Liver (tissue), 8 donors: ENCODE measurements at regions not wholly inside any gene's neighbourhood (a gene's known extent, or its start where the extent isn't known, plus 50 kb on each side); places are given as distances from the start of the nearest gene placed in this dataset.

Experiments
- DNase-seq: peaks from one replicate; pipeline ENCODE4 v3.0.0-alpha.2; 2017; ENCODE audit warnings: low spot score
- H3K27ac ChIP-seq, 2 donors: one replicate each; pipeline ENCODE4 v1.7.0; 2013; ENCODE audit warnings: inconsistent platforms in 2 of 2, low read length in 2 of 2, control low read depth in 1 of 2, low read depth in 1 of 2, mild to moderate bottlenecking in 1 of 2
- H3K27me3 ChIP-seq, 4 donors: one replicate each; pipeline versions ENCODE4 v1.6.1 to v1.7.0; 2013; ENCODE audit warnings: low read length in 3 of 4, inconsistent platforms in 1 of 4, mild to moderate bottlenecking in 1 of 4, moderate library complexity in 1 of 4; ENCODE audit not compliant: control insufficient read depth in 4 of 4, insufficient read depth in 4 of 4
- H3K36me3 ChIP-seq, 4 donors: one replicate each; pipeline versions ENCODE4 v1.6.1 to v1.7.0; 2013; ENCODE audit warnings: low read length in 3 of 4, mild to moderate bottlenecking in 3 of 4, low read depth in 1 of 4, moderate library complexity in 1 of 4; ENCODE audit not compliant: control insufficient read depth in 4 of 4, insufficient read depth in 3 of 4
- H3K4me1 ChIP-seq, 4 donors: one replicate each; pipeline versions ENCODE4 v1.6.1 to v1.7.0; 2013; ENCODE audit warnings: low read length in 3 of 4, mild to moderate bottlenecking in 3 of 4, moderate library complexity in 1 of 4; ENCODE audit not compliant: control insufficient read depth in 4 of 4, insufficient read depth in 4 of 4
- H3K4me3 ChIP-seq, 3 donors: one replicate each; pipeline versions ENCODE4 v1.6.1 to v1.7.0; 2013; ENCODE audit warnings: low read length in 3 of 3, control low read depth in 1 of 3, low read depth in 1 of 3, mild to moderate bottlenecking in 1 of 3
- H3K9ac ChIP-seq, 2 donors: one replicate each; pipeline ENCODE4 v1.7.0; 2013; ENCODE audit warnings: low read length in 2 of 2, mild to moderate bottlenecking in 2 of 2, moderate library complexity in 2 of 2, control low read depth in 1 of 2, low read depth in 1 of 2
- H3K9me3 ChIP-seq, 4 donors: one replicate each; pipeline versions ENCODE4 v1.6.1 to v1.7.0; 2013; ENCODE audit warnings: low read length in 3 of 4; ENCODE audit not compliant: control insufficient read depth in 4 of 4
- ATF3 ChIP-seq: IDR thresholded peaks from 2 replicates; pipeline ENCODE4 v1.6.1; 2016; ENCODE audit warnings: antibody characterized with exemption
- CTCF ChIP-seq: fragments of 150-350 bp; IDR thresholded peaks from 2 replicates; pipeline ENCODE4 v1.5.1; 2017; ENCODE audit warnings: improper control_type of control experiment, low read depth, low read length; ENCODE audit not compliant: missing input control
- EGR1 ChIP-seq, 2 donors: IDR thresholded peaks; 2 replicates each; pipeline ENCODE4 v1.6.1; 2016 to 2018; ENCODE audit warnings: antibody characterized with exemption in 2 of 2, low read depth in 2 of 2
- FOXA1 ChIP-seq: IDR thresholded peaks from 2 replicates; pipeline ENCODE4 v1.6.1; 2016; ENCODE audit warnings: antibody characterized with exemption
- FOXA2 ChIP-seq: IDR thresholded peaks from 2 replicates; pipeline ENCODE4 v1.6.1; 2016; ENCODE audit warnings: antibody characterized with exemption
- GABPA ChIP-seq, 2 donors: IDR thresholded peaks in 1 of 2; conservative IDR thresholded peaks in 1 of 2; 2 replicates each; pipeline ENCODE4 v1.6.1; 2016; ENCODE audit warnings: antibody characterized with exemption in 2 of 2, mild to moderate bottlenecking in 1 of 2, moderate library complexity in 1 of 2
- HNF4A ChIP-seq, 2 donors: conservative IDR thresholded peaks; 2 replicates each; pipeline ENCODE4 v1.6.1; 2016; ENCODE audit warnings: antibody characterized with exemption in 2 of 2, mild to moderate bottlenecking in 2 of 2
- HNF4G ChIP-seq: IDR thresholded peaks from 2 replicates; pipeline ENCODE4 v1.6.1; 2016; ENCODE audit warnings: antibody characterized with exemption
- JUND ChIP-seq, 2 donors: IDR thresholded peaks; 2 replicates each; pipeline ENCODE4 v1.6.1; 2016; ENCODE audit warnings: antibody characterized with exemption in 2 of 2
- MAX ChIP-seq: IDR thresholded peaks from 2 replicates; pipeline ENCODE4 v1.6.1; 2016; ENCODE audit warnings: antibody characterized with exemption
- NR2F2 ChIP-seq: IDR thresholded peaks from 2 replicates; pipeline ENCODE4 v1.6.1; 2016; ENCODE audit warnings: antibody characterized with exemption
- RAD21 ChIP-seq, 2 donors: IDR thresholded peaks; 2 replicates each; pipeline ENCODE4 v1.6.1; 2016; ENCODE audit warnings: antibody characterized with exemption in 2 of 2, mild to moderate bottlenecking in 2 of 2
- REST ChIP-seq: IDR thresholded peaks from 2 replicates; pipeline ENCODE4 v1.6.1; 2016; ENCODE audit warnings: antibody characterized with exemption, mild to moderate bottlenecking
- RXRA ChIP-seq, 2 donors: IDR thresholded peaks; 2 replicates each; pipeline ENCODE4 v1.6.1; 2017 to 2018; ENCODE audit warnings: antibody characterized with exemption in 2 of 2, mild to moderate bottlenecking in 1 of 2
- SP1 ChIP-seq: IDR thresholded peaks from 2 replicates; pipeline ENCODE4 v1.6.1; 2018; ENCODE audit warnings: antibody characterized with exemption, mild to moderate bottlenecking
- TAF1 ChIP-seq: conservative IDR thresholded peaks from 2 replicates; pipeline ENCODE4 v1.6.1; 2016; ENCODE audit warnings: antibody characterized with exemption, mild to moderate bottlenecking
- YY1 ChIP-seq: IDR thresholded peaks from 2 replicates; pipeline ENCODE4 v1.6.1; 2016; ENCODE audit warnings: antibody characterized with exemption, mild to moderate bottlenecking
- WGBS: extraction: QIAGEN DNeasy Blood & Tissue Kit; methylation state at CpG from one replicate; pipeline ENCODE4 v1.1.7; 2013; 5-methylcytosine and 5-hydroxymethylcytosine counted together
- TF ChIP-seq, protein P1 (sequence below): IDR thresholded peaks from 2 replicates; pipeline ENCODE4 v1.6.1; 2016; ENCODE audit warnings: antibody characterized with exemption
- donor health status: healthy.
- donor health status: healthy.
- donor health status: healthy.
- donor health status: healthy.
- donor health status: healthy.

- Histone ChIP-seq H3K9ac (no peak overlapping the region), H3K4me3 (no peak overlapping the region), H3K36me3 (no peaks in the 10 kb centered on the region), H3K4me1 (peaks cover 0 to 3% (median under 1%) of the 10 kb centered on the region in 4 donors), H3K9me3 (no peaks in the 10 kb centered on the region), H3K27ac (no peak overlapping the region), H3K27me3 (no peaks in the 10 kb centered on the region)
- DNase-seq, result no peak
- WGBS, result 86% methylated on average over 3 of the region's 3 CpGs
- TF ChIP-seq, protein P1, sequence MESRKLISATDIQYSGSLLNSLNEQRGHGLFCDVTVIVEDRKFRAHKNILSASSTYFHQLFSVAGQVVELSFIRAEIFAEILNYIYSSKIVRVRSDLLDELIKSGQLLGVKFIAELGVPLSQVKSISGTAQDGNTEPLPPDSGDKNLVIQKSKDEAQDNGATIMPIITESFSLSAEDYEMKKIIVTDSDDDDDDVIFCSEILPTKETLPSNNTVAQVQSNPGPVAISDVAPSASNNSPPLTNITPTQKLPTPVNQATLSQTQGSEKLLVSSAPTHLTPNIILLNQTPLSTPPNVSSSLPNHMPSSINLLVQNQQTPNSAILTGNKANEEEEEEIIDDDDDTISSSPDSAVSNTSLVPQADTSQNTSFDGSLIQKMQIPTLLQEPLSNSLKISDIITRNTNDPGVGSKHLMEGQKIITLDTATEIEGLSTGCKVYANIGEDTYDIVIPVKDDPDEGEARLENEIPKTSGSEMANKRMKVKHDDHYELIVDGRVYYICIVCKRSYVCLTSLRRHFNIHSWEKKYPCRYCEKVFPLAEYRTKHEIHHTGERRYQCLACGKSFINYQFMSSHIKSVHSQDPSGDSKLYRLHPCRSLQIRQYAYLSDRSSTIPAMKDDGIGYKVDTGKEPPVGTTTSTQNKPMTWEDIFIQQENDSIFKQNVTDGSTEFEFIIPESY, result no peak
- no peak for TF ChIP-seq NR2F2
- TF ChIP-seq HNF4A (conservative IDR thresholded peaks at IDR 0.05), result no peak
- TF ChIP-seq TAF1, result no peak
- TF ChIP-seq REST, result no peak
- no peak for TF ChIP-seq JUND (IDR thresholded peaks at IDR 0.05)
- no peak for TF ChIP-seq MAX
- TF ChIP-seq RAD21 (IDR thresholded peaks at IDR 0.05), result no peak
- no peak for TF ChIP-seq EGR1 (IDR thresholded peaks at IDR 0.05; ENCODE audit: low read depth in 2 of 2)
- no peak for TF ChIP-seq YY1
- TF ChIP-seq CTCF, result no peak
- TF ChIP-seq SP1, result no peak
- TF ChIP-seq GABPA (IDR thresholded peaks at IDR 0.05 in 1 of 2, conservative IDR thresholded peaks at IDR 0.05 in 1 of 2), result no peak
- no peak for TF ChIP-seq RXRA (IDR thresholded peaks at IDR 0.05)
- no peak for TF ChIP-seq ATF3
- TF ChIP-seq FOXA2, result no peak
- no peak for TF ChIP-seq FOXA1
- TF ChIP-seq HNF4G, result no peak
Observed at GRCh38 chr11:19410032-19410431, 169.3 kb upstream of the E2F8 start.

DNA sequence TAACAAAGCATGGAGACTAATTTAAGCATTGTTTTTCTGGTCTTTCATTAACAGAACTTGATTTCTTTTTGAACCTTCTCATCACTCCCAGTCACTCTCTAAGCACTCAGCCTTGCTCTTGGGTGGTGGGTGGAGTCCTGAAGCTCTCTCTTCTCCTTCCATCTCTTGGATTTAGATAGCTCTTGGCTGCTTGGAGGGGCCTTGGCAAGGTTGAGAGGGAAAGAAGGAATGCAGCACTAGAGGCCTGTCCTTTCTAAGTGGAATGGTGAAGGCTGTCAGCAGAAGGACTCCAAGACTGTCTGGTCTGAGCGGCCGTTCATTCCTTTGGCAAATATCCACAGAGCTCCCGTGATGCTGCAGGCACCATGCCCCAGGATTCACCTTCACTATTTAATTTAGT, 168.6 kb upstream of the E2F8 start:
- Histone ChIP-seq H3K27ac (no peak overlapping the region), H3K4me3 (no peak overlapping the region), H3K9me3 (no peaks in the 10 kb centered on the region), H3K4me1 (peaks cover 0 to 9% (median 2%) of the 10 kb centered on the region in 4 donors), H3K36me3 (no peaks in the 10 kb centered on the region), H3K27me3 (no peaks in the 10 kb centered on the region), H3K9ac (no peak overlapping the region)
- no peak for DNase-seq
- WGBS, result 80% methylated on average over 3 of the region's 3 CpGs
- TF ChIP-seq FOXA2 (no peak), HNF4G (no peak), RXRA (IDR thresholded peaks at IDR 0.05) (no peak), NR2F2 (no peak), GABPA (IDR thresholded peaks at IDR 0.05 in 1 of 2, conservative IDR thresholded peaks at IDR 0.05 in 1 of 2) (no peak), RAD21 (IDR thresholded peaks at IDR 0.05) (no peak), FOXA1 (no peak), TAF1 (no peak), EGR1 (IDR thresholded peaks at IDR 0.05; ENCODE audit: low read depth in 2 of 2) (no peak), YY1 (no peak), CTCF (no peak), REST (no peak), HNF4A (conservative IDR thresholded peaks at IDR 0.05) (no peak), JUND (IDR thresholded peaks at IDR 0.05) (no peak)
